ENCODE measurements at regions not wholly inside any gene's neighbourhood (a gene's known extent, or its start where the extent isn't known, plus 50 kb on each side); places are given as distances from the start of the nearest gene placed in this dataset.

- no peaks in the 10 kb centered on the region for H3K9me1 ChIP-seq (replicated peaks; ENCODE audit: control insufficient read depth, extremely low read depth, insufficient read depth, low read length)
- no peaks in the 10 kb centered on the region for H4K20me1 ChIP-seq (replicated peaks; ENCODE audit: control insufficient read depth, extremely low read depth, insufficient read depth, low read length)
- no peak for DNase-seq (ENCODE audit: low read depth, low spot score)
- H3K27me3 ChIP-seq (ENCODE audit: control insufficient read depth in 2 of 2, insufficient read depth in 2 of 2, low read length in 2 of 2) = no peaks in the 10 kb centered on the region
- H3K27ac ChIP-seq (ENCODE audit: insufficient read depth, low read depth, low read length) = no peak overlapping the region
- TF ChIP-seq CTCF (IDR thresholded peaks at IDR 0.05; ENCODE audit: extremely low read depth in 1 of 2, insufficient read depth in 1 of 2, low read depth in 1 of 2, low read length in 2 of 2) (no peak), MAX (IDR thresholded peaks at IDR 0.05; ENCODE audit: insufficient read depth, insufficient read length) (no peak), FOS (IDR thresholded peaks at IDR 0.05; ENCODE audit: borderline replicate concordance, insufficient read depth, low read length) (no peak), POLR2A (IDR thresholded peaks at IDR 0.05; ENCODE audit: low read depth, low read length) (no peak), JUN (IDR thresholded peaks at IDR 0.05; ENCODE audit: borderline replicate concordance, insufficient read depth, insufficient read length, low read depth) (no peak), EZH2 (IDR thresholded peaks at IDR 0.05; ENCODE audit: borderline replicate concordance, low read depth, low read length, severe bottlenecking) (no peak), MYC (IDR thresholded peaks at IDR 0.05; ENCODE audit: low read depth, low read length) (no peak), POLR2AphosphoS5 (IDR thresholded peaks at IDR 0.05; ENCODE audit: insufficient read depth, low read depth, low read length) (no peak), GATA2 (IDR thresholded peaks at IDR 0.05; ENCODE audit: insufficient read depth, insufficient read length, low read depth, low read length) (no peak)
- BruUV-seq (replicated peaks) = no TSS peak
- H2AFZ ChIP-seq (ENCODE audit: low read depth, low read length) = no peak overlapping the region
- ChIA-PET CTCF (interaction anchor here (0.9 to 1.9 kb wide), 6 partner anchors 9 to 383 kb away, joined by 3 to 10 read pairs (median 4); no protein-coding TSS in a partner anchor), POLR2A (no interaction called here)
- no peaks in the 10 kb centered on the region for H3K4me1 ChIP-seq (ENCODE audit: control insufficient read depth, extremely low read depth, insufficient read depth, low read length)
- intact Hi-C loops (cut with micrococcal nuclease) (loop anchor here (2.0 kb wide), 1 partner anchor 17 kb away; no protein-coding TSS in a partner anchor), dilution Hi-C loops (cut with MboI; ENCODE audit: extremely low pct_ligation_motif_present, low sequenced_read_pairs) (no loop called here)
- no peak overlapping the region for H3K4me2 ChIP-seq (ENCODE audit: insufficient read depth, low read length)
- FAIRE-seq = no peak
- H3K79me2 ChIP-seq (ENCODE audit: control insufficient read depth, insufficient read depth, low read length) = no peaks in the 10 kb centered on the region
- H3K36me3 ChIP-seq (ENCODE audit: control insufficient read depth in 2 of 2, extremely low read depth in 1 of 2, insufficient read depth in 2 of 2, low read length in 2 of 2) = no peaks in the 10 kb centered on the region
- no peak overlapping the region for H3K9ac ChIP-seq (replicated peaks; ENCODE audit: extremely low read depth, insufficient read depth, low read length)
- H3K4me3 ChIP-seq (replicated peaks in 1 of 3; ENCODE audit: insufficient read depth in 1 of 3, low read depth in 1 of 3, low read length in 3 of 3) = no peak overlapping the region
- H3K9me3 ChIP-seq (replicated peaks; ENCODE audit: control insufficient read depth, insufficient read depth, low read length) = no peaks in the 10 kb centered on the region
Observed at GRCh38 chr2:196380098-196380497, 208.7 kb upstream of the STK17B start.

Data from endothelial cell of umbilical vein (primary cell).